ENCODE measurements at regions not wholly inside any gene's neighbourhood (a gene's known extent, or its start where the extent isn't known, plus 50 kb on each side); places are given as distances from the start of the nearest gene placed in this dataset.

GRCh38 chr22:48718818-48719500 is 1108.7 kb downstream of the BRD1 start:
- no peak for TF ChIP-seq CTCF (IDR thresholded peaks at IDR 0.05)
- no peak for TF ChIP-seq POLR2A (IDR thresholded peaks at IDR 0.05)

Measured in heart left ventricle (tissue), 13 donors.